22Rv1 (cell line): ENCODE measurements at regions not wholly inside any gene's neighbourhood (a gene's known extent, or its start where the extent isn't known, plus 50 kb on each side); places are given as distances from the start of the nearest gene placed in this dataset.

Source experiments
- CTCF ChIP-seq: fragments of 450-650 bp; IDR thresholded peaks from 2 replicates; pipeline ENCODE4 v1.5.1; 2017; ENCODE audit warnings: mild to moderate bottlenecking
- ZFX ChIP-seq: fragments of 450-650 bp; IDR thresholded peaks from 2 replicates; pipeline ENCODE4 v1.6.1; 2017; ENCODE audit warnings: antibody characterized with exemption, borderline replicate concordance

DNA sequence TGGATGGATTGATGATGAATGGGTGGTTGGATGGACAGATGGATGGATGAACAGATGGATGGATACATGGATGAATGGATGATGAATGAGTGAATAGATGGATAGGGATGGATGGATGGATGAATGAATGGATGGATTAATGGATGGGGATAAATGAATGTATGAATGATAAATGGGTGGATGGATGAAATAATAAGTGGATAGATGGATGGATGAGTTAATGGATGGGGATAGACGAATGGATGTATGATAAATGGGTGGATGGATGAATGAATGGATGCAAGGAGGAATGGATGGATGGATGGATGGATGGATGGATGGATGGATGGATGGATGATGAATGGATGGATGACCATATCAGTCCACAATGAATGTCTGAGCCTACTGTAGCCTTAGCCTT, 381.9 kb downstream of the SETD4 start:
- TF ChIP-seq CTCF (no peak), ZFX (no peak)
